ENCODE measurements at regions not wholly inside any gene's neighbourhood (a gene's known extent, or its start where the extent isn't known, plus 50 kb on each side); places are given as distances from the start of the nearest gene placed in this dataset.
"Not testable (repeated sequence)": the region's sequence is repeated elsewhere in the genome, so short reads cannot be mapped to it uniquely, and the experiment has no call there.

- DNase-seq (ENCODE audit: low read depth) = no peak
- no peak overlapping the region for H3K4me3 ChIP-seq (ENCODE audit: control insufficient read depth, low read depth, low read length)
- TF ChIP-seq, protein P1, sequence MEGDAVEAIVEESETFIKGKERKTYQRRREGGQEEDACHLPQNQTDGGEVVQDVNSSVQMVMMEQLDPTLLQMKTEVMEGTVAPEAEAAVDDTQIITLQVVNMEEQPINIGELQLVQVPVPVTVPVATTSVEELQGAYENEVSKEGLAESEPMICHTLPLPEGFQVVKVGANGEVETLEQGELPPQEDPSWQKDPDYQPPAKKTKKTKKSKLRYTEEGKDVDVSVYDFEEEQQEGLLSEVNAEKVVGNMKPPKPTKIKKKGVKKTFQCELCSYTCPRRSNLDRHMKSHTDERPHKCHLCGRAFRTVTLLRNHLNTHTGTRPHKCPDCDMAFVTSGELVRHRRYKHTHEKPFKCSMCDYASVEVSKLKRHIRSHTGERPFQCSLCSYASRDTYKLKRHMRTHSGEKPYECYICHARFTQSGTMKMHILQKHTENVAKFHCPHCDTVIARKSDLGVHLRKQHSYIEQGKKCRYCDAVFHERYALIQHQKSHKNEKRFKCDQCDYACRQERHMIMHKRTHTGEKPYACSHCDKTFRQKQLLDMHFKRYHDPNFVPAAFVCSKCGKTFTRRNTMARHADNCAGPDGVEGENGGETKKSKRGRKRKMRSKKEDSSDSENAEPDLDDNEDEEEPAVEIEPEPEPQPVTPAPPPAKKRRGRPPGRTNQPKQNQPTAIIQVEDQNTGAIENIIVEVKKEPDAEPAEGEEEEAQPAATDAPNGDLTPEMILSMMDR (IDR thresholded peaks at IDR 0.05; ENCODE audit: control insufficient read depth, insufficient read depth, low read depth, low read length, missing control alignments) = no peak
Measured at GRCh38 chr2:186940463-186940862, 91.5 kb upstream of the ZSWIM2 start.

DNA sequence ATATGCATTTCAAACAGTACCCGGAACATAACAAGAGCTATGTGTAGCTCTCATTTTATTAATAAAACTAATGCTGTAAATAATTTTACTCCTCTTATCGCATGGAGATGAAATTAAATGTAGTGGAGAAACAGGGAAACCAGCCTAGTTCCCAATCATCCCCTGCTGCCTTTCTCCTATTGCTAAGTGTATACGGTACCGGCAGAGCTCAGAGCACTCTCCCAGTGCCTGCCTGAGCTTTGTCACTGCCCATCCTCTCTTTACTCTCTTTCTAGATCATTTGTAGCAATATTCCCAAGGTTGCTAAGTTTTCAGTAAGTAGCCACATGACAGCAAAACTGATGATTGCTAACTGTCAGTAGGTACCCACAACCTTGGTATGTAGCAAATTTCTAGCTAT, 85.5 kb upstream of the ZSWIM2 start:
- no peak overlapping the region for H3K4me3 ChIP-seq (ENCODE audit: control insufficient read depth, low read depth, low read length)
- TF ChIP-seq, protein P1 (IDR thresholded peaks at IDR 0.05; ENCODE audit: control insufficient read depth, insufficient read depth, low read depth, low read length, missing control alignments) = no peak

GRCh38 chr2:186927867-186928191, 78.9 kb upstream of the ZSWIM2 start:
- no peak overlapping the region for H3K4me3 ChIP-seq (ENCODE audit: control insufficient read depth, low read depth, low read length)
- DNase-seq (ENCODE audit: low read depth) = no peak
- TF ChIP-seq, protein P1 (IDR thresholded peaks at IDR 0.05; ENCODE audit: control insufficient read depth, insufficient read depth, low read depth, low read length, missing control alignments) = no peak

More for the DNA sequence above, 85.5 kb upstream of the ZSWIM2 start:
- no peak for DNase-seq (ENCODE audit: low read depth)

DNA sequence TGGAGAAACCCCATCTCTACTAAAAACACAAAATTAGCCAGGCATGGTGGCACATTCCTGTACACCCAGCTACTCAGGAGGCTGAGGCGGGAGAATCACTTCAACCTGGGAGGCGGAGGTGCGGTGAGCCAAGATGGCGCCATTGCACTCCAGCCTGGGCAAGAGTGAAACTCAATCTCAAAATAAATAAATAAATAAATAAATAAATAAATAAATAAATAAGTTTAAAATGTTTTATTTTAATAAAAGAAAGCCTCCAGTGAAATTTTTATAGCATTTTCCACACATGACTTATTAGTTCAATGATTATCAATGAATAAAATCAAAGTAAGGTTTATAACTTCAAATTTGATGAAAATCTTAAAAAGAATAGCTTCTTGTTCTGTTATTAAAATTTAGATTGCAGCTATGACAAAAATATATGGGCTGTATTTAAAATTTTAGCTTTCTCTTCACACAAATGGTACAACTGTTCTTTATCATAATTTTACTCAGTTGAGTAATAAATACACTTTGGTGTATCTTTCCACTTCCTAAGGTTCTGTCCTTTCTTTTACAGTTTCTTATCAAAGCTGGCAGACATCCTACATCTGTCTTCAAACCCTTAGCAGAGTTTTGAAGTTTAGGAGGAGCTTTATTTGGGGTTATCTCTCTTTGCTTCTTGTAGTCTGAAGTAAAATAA, 78.4 kb upstream of the ZSWIM2 start:
- DNase-seq (ENCODE audit: low read depth) = no peak
- TF ChIP-seq, protein P1 (IDR thresholded peaks at IDR 0.05; ENCODE audit: control insufficient read depth, insufficient read depth, low read depth, low read length, missing control alignments) = no peak
- H3K4me3 ChIP-seq (ENCODE audit: control insufficient read depth, low read depth, low read length) = no peak overlapping the region

- H3K4me3 ChIP-seq (ENCODE audit: control insufficient read depth, low read depth, low read length) = no peak overlapping the region
- DNase-seq (ENCODE audit: low read depth) = no peak
- TF ChIP-seq, protein P1 (IDR thresholded peaks at IDR 0.05; ENCODE audit: control insufficient read depth, insufficient read depth, low read depth, low read length, missing control alignments) = no peak
Measured at GRCh38 chr2:186925514-186925913, 76.5 kb upstream of the ZSWIM2 start.

- not testable (repeated sequence) for H3K4me3 ChIP-seq (ENCODE audit: control insufficient read depth, low read depth, low read length); DNase-seq (ENCODE audit: low read depth)
Measured at GRCh38 chr2:186922316-186922715, 73.3 kb upstream of the ZSWIM2 start.

- no peak overlapping the region for H3K4me3 ChIP-seq (ENCODE audit: control insufficient read depth, low read depth, low read length)
- peak; percentile 3 for DNase-seq (ENCODE audit: low read depth)
- TF ChIP-seq, protein P1 (IDR thresholded peaks at IDR 0.05; ENCODE audit: control insufficient read depth, insufficient read depth, low read depth, low read length, missing control alignments) = no peak
Measured at GRCh38 chr2:186919296-186919695, 70.3 kb upstream of the ZSWIM2 start.
